ENCODE measurements at regions not wholly inside any gene's neighbourhood (a gene's known extent, or its start where the extent isn't known, plus 50 kb on each side); places are given as distances from the start of the nearest gene placed in this dataset.
A peak's percentile ranks its signal among the peaks of the same experiment; 100 is the strongest.

DNA sequence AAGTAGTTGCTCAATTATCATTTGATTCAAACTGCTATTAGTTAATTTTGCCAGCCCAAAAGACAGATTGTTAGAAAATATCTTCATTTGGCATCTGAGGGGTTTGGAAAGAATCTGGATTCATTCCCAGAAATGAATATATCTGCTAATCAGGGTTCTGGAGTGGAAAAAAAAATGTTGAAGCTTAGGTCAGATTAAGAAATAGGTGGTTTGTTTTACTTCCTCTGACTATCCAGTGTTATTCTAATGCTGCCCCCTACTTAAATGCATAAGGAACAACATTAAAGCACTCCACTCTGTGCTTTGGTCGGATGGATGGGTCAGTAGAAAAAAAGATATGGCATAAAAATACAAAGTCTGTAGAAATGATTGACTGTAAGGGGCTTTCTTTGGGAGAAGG lies 89.0 kb downstream of the LUZP4 start (continued):
- TF ChIP-seq, protein P1, sequence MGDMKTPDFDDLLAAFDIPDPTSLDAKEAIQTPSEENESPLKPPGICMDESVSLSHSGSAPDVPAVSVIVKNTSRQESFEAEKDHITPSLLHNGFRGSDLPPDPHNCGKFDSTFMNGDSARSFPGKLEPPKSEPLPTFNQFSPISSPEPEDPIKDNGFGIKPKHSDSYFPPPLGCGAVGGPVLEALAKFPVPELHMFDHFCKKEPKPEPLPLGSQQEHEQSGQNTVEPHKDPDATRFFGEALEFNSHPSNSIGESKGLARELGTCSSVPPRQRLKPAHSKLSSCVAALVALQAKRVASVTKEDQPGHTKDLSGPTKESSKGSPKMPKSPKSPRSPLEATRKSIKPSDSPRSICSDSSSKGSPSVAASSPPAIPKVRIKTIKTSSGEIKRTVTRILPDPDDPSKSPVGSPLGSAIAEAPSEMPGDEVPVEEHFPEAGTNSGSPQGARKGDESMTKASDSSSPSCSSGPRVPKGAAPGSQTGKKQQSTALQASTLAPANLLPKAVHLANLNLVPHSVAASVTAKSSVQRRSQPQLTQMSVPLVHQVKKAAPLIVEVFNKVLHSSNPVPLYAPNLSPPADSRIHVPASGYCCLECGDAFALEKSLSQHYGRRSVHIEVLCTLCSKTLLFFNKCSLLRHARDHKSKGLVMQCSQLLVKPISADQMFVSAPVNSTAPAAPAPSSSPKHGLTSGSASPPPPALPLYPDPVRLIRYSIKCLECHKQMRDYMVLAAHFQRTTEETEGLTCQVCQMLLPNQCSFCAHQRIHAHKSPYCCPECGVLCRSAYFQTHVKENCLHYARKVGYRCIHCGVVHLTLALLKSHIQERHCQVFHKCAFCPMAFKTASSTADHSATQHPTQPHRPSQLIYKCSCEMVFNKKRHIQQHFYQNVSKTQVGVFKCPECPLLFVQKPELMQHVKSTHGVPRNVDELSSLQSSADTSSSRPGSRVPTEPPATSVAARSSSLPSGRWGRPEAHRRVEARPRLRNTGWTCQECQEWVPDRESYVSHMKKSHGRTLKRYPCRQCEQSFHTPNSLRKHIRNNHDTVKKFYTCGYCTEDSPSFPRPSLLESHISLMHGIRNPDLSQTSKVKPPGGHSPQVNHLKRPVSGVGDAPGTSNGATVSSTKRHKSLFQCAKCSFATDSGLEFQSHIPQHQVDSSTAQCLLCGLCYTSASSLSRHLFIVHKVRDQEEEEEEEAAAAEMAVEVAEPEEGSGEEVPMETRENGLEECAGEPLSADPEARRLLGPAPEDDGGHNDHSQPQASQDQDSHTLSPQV (IDR thresholded peaks at IDR 0.05): no peak
- TF ChIP-seq, protein P2, sequence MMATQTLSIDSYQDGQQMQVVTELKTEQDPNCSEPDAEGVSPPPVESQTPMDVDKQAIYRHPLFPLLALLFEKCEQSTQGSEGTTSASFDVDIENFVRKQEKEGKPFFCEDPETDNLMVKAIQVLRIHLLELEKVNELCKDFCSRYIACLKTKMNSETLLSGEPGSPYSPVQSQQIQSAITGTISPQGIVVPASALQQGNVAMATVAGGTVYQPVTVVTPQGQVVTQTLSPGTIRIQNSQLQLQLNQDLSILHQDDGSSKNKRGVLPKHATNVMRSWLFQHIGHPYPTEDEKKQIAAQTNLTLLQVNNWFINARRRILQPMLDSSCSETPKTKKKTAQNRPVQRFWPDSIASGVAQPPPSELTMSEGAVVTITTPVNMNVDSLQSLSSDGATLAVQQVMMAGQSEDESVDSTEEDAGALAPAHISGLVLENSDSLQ (IDR thresholded peaks at IDR 0.05): no peak
- TF ChIP-seq MYC (IDR thresholded peaks at IDR 0.05; ENCODE audit: insufficient read depth, insufficient read length, insufficient replicate concordance, low read length, severe bottlenecking): no peak
- no peak for TF ChIP-seq KLF5 (IDR thresholded peaks at IDR 0.05; ENCODE audit: partially characterized antibody)
- no peak for TF ChIP-seq DPF2 (IDR thresholded peaks at IDR 0.05)

GRCh38 chrX:115387327-115387726 lies 97.8 kb downstream of the LUZP4 start:
- DNase-seq (ENCODE audit: low read depth, low spot score): no peak
- Histone ChIP-seq H3K79me2 (ENCODE audit: control insufficient read depth, insufficient read depth, low read length) (no peaks in the 10 kb centered on the region), H3K27ac (ENCODE audit: control insufficient read depth, insufficient read depth) (no peak overlapping the region), H3K4me3 (no peak overlapping the region), H4K20me1 (ENCODE audit: control insufficient read depth, insufficient read depth) (no peaks in the 10 kb centered on the region), H3K27me3 (replicated peaks in 1 of 2; ENCODE audit: control insufficient read depth in 2 of 2, insufficient read depth in 2 of 2, low read length in 1 of 2) (no peaks in the 10 kb centered on the region), H3K4me1 (ENCODE audit: control insufficient read depth, insufficient read depth, low read length) (no peaks in the 10 kb centered on the region), H2AFZ (ENCODE audit: control insufficient read depth, low read depth, low read length) (no peak overlapping the region), H3K36me3 (ENCODE audit: control insufficient read depth in 2 of 2, insufficient read depth in 2 of 2, low read length in 1 of 2) (no peaks in the 10 kb centered on the region), H3K9me3 (replicated peaks; ENCODE audit: control insufficient read depth, insufficient read depth, low read length) (no peaks in the 10 kb centered on the region), H3K9ac (ENCODE audit: control insufficient read depth, insufficient read depth, low read length) (no peak overlapping the region), H3K4me2 (ENCODE audit: control insufficient read depth, insufficient read depth) (no peak overlapping the region)
- in situ Hi-C loops (cut with MboI) (no loop called here), intact Hi-C loops (cut with micrococcal nuclease; ENCODE audit: unreplicated experiment) (no loop called here)
- ChIA-PET RAD21 (ENCODE audit: unreplicated experiment) (no interaction called here), SMC1A (ENCODE audit: uncharacterized antibody, unreplicated experiment) (interaction anchor here (0.8 to 2.1 kb wide), 6 partner anchors 7 to 256 kb away, joined by 3 to 5 read pairs (median 4); no protein-coding TSS in a partner anchor), POLR2A (no interaction called here), CTCF (interaction anchor here (0.6 to 1.8 kb wide), 3 partner anchors 24 to 83 kb away, joined by 4 read pairs; no protein-coding TSS in a partner anchor)
- ATAC-seq: peak; percentile 56; the same call in 2 of the 3 replicates
- FAIRE-seq: no peak
- WGBS (ENCODE audit: insufficient coverage, insufficient replicate concordance, low lambda C conversion rate, missing lambda C conversion rate): 45% methylated on average over 2 of the region's 2 CpGs
- no TSS peak for BruUV-seq (replicated peaks)
- TF ChIP-seq MEF2B (IDR thresholded peaks at IDR 0.05; ENCODE audit: partially characterized antibody, poor library complexity, severe bottlenecking) (peak; percentile 50), RBBP5 (conservative IDR thresholded peaks at IDR 0.05) (no peak), TCF3 (IDR thresholded peaks at IDR 0.05; ENCODE audit: borderline replicate concordance, insufficient read depth, low read depth, low read length) (no peak), MTA2 (IDR thresholded peaks at IDR 0.05; ENCODE audit: low read depth) (peak; percentile 66)
